Glutamatergic neuron (in vitro differentiated cells): ENCODE measurements at regions not wholly inside any gene's neighbourhood (a gene's known extent, or its start where the extent isn't known, plus 50 kb on each side); places are given as distances from the start of the nearest gene placed in this dataset.

Source experiments
- DNase-seq: peaks from one replicate; pipeline ENCODE4 v3.0.0; 2022
- H3K27ac Mint-ChIP-seq: one replicate; pipeline ENCODE4 v1.8.0; 2020; ENCODE audit warnings: mild to moderate bottlenecking, mixed read lengths, inconsistent platforms; ENCODE audit not compliant: unreplicated experiment
- H3K27me3 Mint-ChIP-seq: one replicate; pipeline ENCODE4 v1.8.0; 2020; ENCODE audit warnings: mild to moderate bottlenecking, moderate library complexity, mixed read lengths, inconsistent platforms; ENCODE audit not compliant: unreplicated experiment
- H3K36me3 Mint-ChIP-seq: one replicate; pipeline ENCODE4 v1.8.0; 2020; ENCODE audit warnings: mild to moderate bottlenecking, mixed read lengths, inconsistent platforms; ENCODE audit not compliant: unreplicated experiment
- H3K4me1 Mint-ChIP-seq: one replicate; pipeline ENCODE4 v1.8.0; 2020; ENCODE audit warnings: mild to moderate bottlenecking, low read depth, mixed read lengths, inconsistent platforms; ENCODE audit not compliant: unreplicated experiment
- H3K4me3 Mint-ChIP-seq: one replicate; pipeline ENCODE4 v1.8.0; 2020; ENCODE audit warnings: mild to moderate bottlenecking, mixed read lengths, inconsistent platforms; ENCODE audit not compliant: unreplicated experiment
- H3K9me3 Mint-ChIP-seq: one replicate; pipeline ENCODE4 v1.8.0; 2020; ENCODE audit warnings: mild to moderate bottlenecking, moderate library complexity, mixed read lengths, inconsistent platforms; ENCODE audit not compliant: unreplicated experiment
- CTCF ChIP-seq: fragments of 200-600 bp; sonication (generic); IDR thresholded peaks from one replicate; pipeline ENCODE4 v1.5.0; 2021; ENCODE audit not compliant: partially characterized antibody, unreplicated experiment

GRCh38 chr2:146125551-146125950, 1605.6 kb upstream of the ZEB2 start:
- no peaks in the 10 kb centered on the region for H3K4me1 Mint-ChIP-seq

GRCh38 chr2:146124741-146125140, 1604.8 kb upstream of the ZEB2 start:
- Mint-ChIP-seq H3K9me3 (no peaks in the 10 kb centered on the region), H3K36me3 (no peaks in the 10 kb centered on the region), H3K27ac (no peak overlapping the region), H3K4me1 (no peaks in the 10 kb centered on the region), H3K27me3 (no peaks in the 10 kb centered on the region), H3K4me3 (no peak overlapping the region)
- DNase-seq, result no peak
- no peak for TF ChIP-seq CTCF

More at GRCh38 chr2:146125551-146125950, 1605.6 kb upstream of the ZEB2 start:
- DNase-seq, result no peak
- no peak for TF ChIP-seq CTCF
- H3K36me3 Mint-ChIP-seq, result no peaks in the 10 kb centered on the region
- no peaks in the 10 kb centered on the region for H3K27me3 Mint-ChIP-seq
- H3K9me3 Mint-ChIP-seq, result no peaks in the 10 kb centered on the region
- no peak overlapping the region for H3K4me3 Mint-ChIP-seq
- H3K27ac Mint-ChIP-seq, result no peak overlapping the region

GRCh38 chr2:146123714-146124113, 1603.8 kb upstream of the ZEB2 start:
- no peaks in the 10 kb centered on the region for H3K27me3 Mint-ChIP-seq
- H3K27ac Mint-ChIP-seq, result no peak overlapping the region
- H3K36me3 Mint-ChIP-seq, result no peaks in the 10 kb centered on the region
- no peak overlapping the region for H3K4me3 Mint-ChIP-seq
- H3K4me1 Mint-ChIP-seq, result no peaks in the 10 kb centered on the region
- DNase-seq, result no peak
- H3K9me3 Mint-ChIP-seq, result no peaks in the 10 kb centered on the region
- TF ChIP-seq CTCF, result no peak

- no peak for DNase-seq
- H3K4me1 Mint-ChIP-seq, result no peaks in the 10 kb centered on the region
- no peaks in the 10 kb centered on the region for H3K9me3 Mint-ChIP-seq
- H3K36me3 Mint-ChIP-seq, result no peaks in the 10 kb centered on the region
- H3K27ac Mint-ChIP-seq, result no peak overlapping the region
- H3K4me3 Mint-ChIP-seq, result no peak overlapping the region
- H3K27me3 Mint-ChIP-seq, result no peaks in the 10 kb centered on the region
- TF ChIP-seq CTCF, result no peak
Measured at GRCh38 chr2:146123256-146123655, 1603.3 kb upstream of the ZEB2 start.

GRCh38 chr2:146119586-146119985, 1599.7 kb upstream of the ZEB2 start:
- Mint-ChIP-seq H3K4me1 (no peaks in the 10 kb centered on the region), H3K9me3 (no peaks in the 10 kb centered on the region), H3K27me3 (no peaks in the 10 kb centered on the region), H3K36me3 (no peaks in the 10 kb centered on the region), H3K27ac (no peak overlapping the region), H3K4me3 (no peak overlapping the region)
- no peak for TF ChIP-seq CTCF
- no peak for DNase-seq
